ENCODE measurements at regions not wholly inside any gene's neighbourhood (a gene's known extent, or its start where the extent isn't known, plus 50 kb on each side); places are given as distances from the start of the nearest gene placed in this dataset.

- TF ChIP-seq EP300 (IDR thresholded peaks at IDR 0.05) (no peak), CTCF (IDR thresholded peaks at IDR 0.05) (no peak)
Measured at GRCh38 chrX:39144323-39144722, 343.1 kb downstream of the MID1IP1 start.
